HepG2 (cell line): ENCODE measurements at regions not wholly inside any gene's neighbourhood (a gene's known extent, or its start where the extent isn't known, plus 50 kb on each side); places are given as distances from the start of the nearest gene placed in this dataset.

Experiments
- ATAC-seq: fragments of 200-7000 bp; cut with Tn5 transposase; 3 replicates; pipeline ENCODE4 v1.9.1; 2020; ENCODE audit warnings: mild to moderate bottlenecking, moderate library complexity
- BruUV-seq: library from RNA; stranded (reverse); fragments of 400-500 nt; replicated peaks from 2 replicates; lab custom pipeline; 2021; lab: Mats Ljungman, UMichigan
- CTCF ChIA-PET: fragments of 300-600 bp; formaldehyde crosslinking; extraction: SDS; loops from one replicate; lab custom pipeline; 2021; ENCODE audit warnings: low total read pairs, inconsistent platforms, low intra/inter-chr PET ratio; lab: Yijun Ruan, JAX
- POLR2A ChIA-PET: fragments of 350-600 bp; sonication (Branson Sonifier 250); formaldehyde crosslinking; loops from one replicate; lab custom pipeline; 2020; ENCODE audit warnings: antibody characterized with exemption, inconsistent platforms; lab: Yijun Ruan, JAX
- DNase-seq: peaks from one replicate; pipeline ENCODE4 v3.0.0-alpha.2; 2015; ENCODE audit warnings: low spot score
- FAIRE-seq: peaks from 3 replicates; lab custom pipeline; 2011; peaks lifted over from hg19 to GRCh38; lab: Jason Lieb, UNC
- H2AFZ ChIP-seq: one replicate; pipeline ENCODE4 v1.6.1; 2011; ENCODE audit warnings: low read length, inconsistent platforms
- H3K27ac ChIP-seq: fragments of 300-600 bp; 3 replicates; pipeline ENCODE4 v1.8.0; 2011; ENCODE audit warnings: mixed run types, mild to moderate bottlenecking, mixed read lengths, low read length, inconsistent platforms; ENCODE audit not compliant: insufficient read depth; ENCODE audit errors: extremely low read length
- H3K27me3 ChIP-seq, 2 experiments: fragments of 200-600 bp in 1 of 2; 2 replicates in 1 of 2; 3 replicates in 1 of 2; pipeline versions ENCODE4 v1.6.0 to v1.8.0; 2011; ENCODE audit warnings: low read length in 2 of 2, mild to moderate bottlenecking in 2 of 2, moderate library complexity in 2 of 2, inconsistent platforms in 1 of 2; ENCODE audit not compliant: insufficient read depth in 2 of 2, control insufficient read depth in 1 of 2
- H3K36me3 ChIP-seq, 2 experiments: fragments of 200-600 bp in 1 of 2; replicated peaks in 1 of 2; 2 replicates in 1 of 2; 3 replicates in 1 of 2; pipeline versions ENCODE4 v1.5.1 to v1.8.0; 2011; ENCODE audit warnings: low read length in 2 of 2, inconsistent platforms in 1 of 2; ENCODE audit not compliant: insufficient read depth in 2 of 2, control insufficient read depth in 1 of 2
- H3K4me1 ChIP-seq: 2 replicates; pipeline ENCODE4 v1.5.1; 2012; ENCODE audit warnings: low read length, inconsistent platforms; ENCODE audit not compliant: insufficient read depth
- H3K4me2 ChIP-seq: 2 replicates; pipeline ENCODE4 v1.6.0; 2011; ENCODE audit warnings: low read depth, low read length, inconsistent platforms
- H3K4me3 ChIP-seq, 3 experiments: fragments of 200-600 bp in 1 of 3; sonication (generic), shearing (Covaris generic) in 1 of 3; replicated peaks in 1 of 3; 2 replicates each; pipeline ENCODE4 v1.5.1; 2011 to 2016; ENCODE audit warnings: low read length in 3 of 3, inconsistent platforms in 2 of 3, low read depth in 2 of 3, mild to moderate bottlenecking in 2 of 3, control low read depth in 1 of 3, mixed read lengths in 1 of 3; ENCODE audit not compliant: insufficient read depth in 1 of 3
- H3K79me2 ChIP-seq: one replicate; pipeline ENCODE4 v1.6.1; 2011; ENCODE audit warnings: low read length, inconsistent platforms; ENCODE audit not compliant: insufficient read depth
- H3K9ac ChIP-seq: 2 replicates; pipeline ENCODE4 v1.6.0; 2011; ENCODE audit warnings: mild to moderate bottlenecking, low read depth, low read length, inconsistent platforms; ENCODE audit not compliant: insufficient read depth
- H3K9me3 ChIP-seq: 2 replicates; pipeline ENCODE4 v1.5.1; 2012; ENCODE audit warnings: mild to moderate bottlenecking, low read length
- H4K20me1 ChIP-seq: 2 replicates; pipeline ENCODE4 v1.6.0; 2011; ENCODE audit warnings: inconsistent platforms, mild to moderate bottlenecking, low read length, moderate library complexity; ENCODE audit not compliant: insufficient read depth
- FOXA1 ChIP-seq, 2 experiments: fragments of 450-650 bp in 1 of 2; sonication (generic) in 1 of 2; formaldehyde crosslinking in 1 of 2; IDR thresholded peaks; 2 replicates each; pipeline versions ENCODE4 v1.4.0 to v1.6.1; 2016 to 2020; ENCODE audit warnings: missing genetic modification reagents in 1 of 2
- GFI1 ChIP-seq: sonication (generic); formaldehyde crosslinking; IDR thresholded peaks from 2 replicates; pipeline ENCODE4 v1.5.0; 2020; ENCODE audit warnings: missing genetic modification reagents, mild to moderate bottlenecking, borderline replicate concordance
- HNF4A ChIP-seq: sonication (generic); formaldehyde crosslinking; IDR thresholded peaks from 2 replicates; pipeline ENCODE4 v1.4.0; 2020; ENCODE audit warnings: missing genetic modification reagents
- HNRNPLL ChIP-seq: fragments of 200-400 bp; formaldehyde crosslinking; IDR thresholded peaks from 2 replicates; pipeline ENCODE4 v1.6.1; 2017; ENCODE audit warnings: mild to moderate bottlenecking, low read depth, low read length; ENCODE audit not compliant: poor library complexity, severe bottlenecking
- NFKB2 ChIP-seq: sonication (generic); formaldehyde crosslinking; IDR thresholded peaks from 2 replicates; pipeline ENCODE4 v1.4.0; 2020; ENCODE audit warnings: missing genetic modification reagents, borderline replicate concordance
- SALL1 ChIP-seq: sonication (generic); formaldehyde crosslinking; IDR thresholded peaks from 2 replicates; pipeline ENCODE4 v1.8.0; 2022; ENCODE audit warnings: mild to moderate bottlenecking, missing genetic modification reagents
- SRF ChIP-seq: IDR thresholded peaks from 2 replicates; pipeline ENCODE4 v1.6.1; 2011; ENCODE audit warnings: mild to moderate bottlenecking, low read depth, low read length, moderate library complexity
- ZNF251 ChIP-seq: sonication (generic); formaldehyde crosslinking; IDR thresholded peaks from 2 replicates; pipeline ENCODE4 v1.9.0; 2021; ENCODE audit warnings: mild to moderate bottlenecking, missing genetic modification reagents
- ZNF569 ChIP-seq: sonication (generic); formaldehyde crosslinking; IDR thresholded peaks from 2 replicates; pipeline ENCODE4 v1.5.0; 2020; ENCODE audit warnings: mild to moderate bottlenecking, missing genetic modification reagents, moderate library complexity, borderline replicate concordance
- ZNF724P ChIP-seq: sonication (generic); formaldehyde crosslinking; IDR thresholded peaks from 2 replicates; pipeline ENCODE4 v1.8.0; 2022; ENCODE audit warnings: missing genetic modification reagents, borderline replicate concordance
- WGBS: methylation state at CpG from one replicate; pipeline ENCODE4 v1.1.6; 2017; ENCODE audit warnings: low lambda C conversion rate; 5-methylcytosine and 5-hydroxymethylcytosine counted together
- in situ Hi-C: cut with HindIII; loops from 2 replicates; pipeline ENCODE4 v1.10.0; 2017; ENCODE audit warnings: low pct_unique_long_range_greater_than_20kb; ENCODE audit not compliant: extremely low pct_ligation_motif_present
- intact Hi-C: fragments of 100-400 bp; cut with micrococcal nuclease; formaldehyde crosslinking; loops from one replicate; pipeline ENCODE4 v1.10.0; 2022; ENCODE audit not compliant: unreplicated experiment
- TF ChIP-seq, protein P1 (sequence below): IDR thresholded peaks from 2 replicates; pipeline ENCODE4 v1.6.1; 2016; ENCODE audit warnings: low read depth, control low read depth

DNA sequence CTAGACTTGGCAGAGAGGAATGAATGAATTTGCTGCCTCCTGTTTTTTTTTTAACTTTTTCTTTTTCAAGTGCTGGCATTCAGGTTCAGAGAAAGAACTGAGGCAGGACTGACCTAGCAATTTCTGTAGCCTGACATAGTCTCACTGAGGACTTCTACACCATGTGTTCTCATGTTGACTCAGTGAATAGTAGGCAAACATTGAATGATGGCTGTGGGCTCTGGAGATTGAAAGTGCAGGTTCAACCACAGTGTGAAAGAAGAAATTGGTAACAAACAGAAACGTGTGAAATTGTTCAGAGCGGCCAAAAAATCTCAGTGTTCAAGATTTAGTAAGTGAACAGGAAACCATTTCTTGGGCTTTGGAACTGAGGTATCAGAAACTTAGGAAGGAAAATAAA, 322.4 kb upstream of the GHITM start:
- no peak for TF ChIP-seq HNF4A
- no peak for TF ChIP-seq FOXA1 (IDR thresholded peaks at IDR 0.05)
- 0 out of 2 replicates have a peak, but pooled peaks have one; percentile 39 for TF ChIP-seq FOXA1 (CRISPR knock-in tag; IDR thresholded peaks at IDR 0.05)
- no peak for TF ChIP-seq SALL1 (CRISPR knock-in tag)
- TF ChIP-seq ZNF251, result no peak
- TF ChIP-seq ZNF724P (CRISPR knock-in tag), result no peak
- TF ChIP-seq HNRNPLL, result no peak
- TF ChIP-seq, all 625 proteins: peak for 1
- no peak for FAIRE-seq
- in situ Hi-C loops, result no loop called here
- H3K9ac ChIP-seq, result no peak overlapping the region
- no peak overlapping the region for H2AFZ ChIP-seq
- H3K79me2 ChIP-seq, result no peaks in the 10 kb centered on the region
- H3K4me2 ChIP-seq, result no peak overlapping the region
- H3K27ac ChIP-seq, result no peak overlapping the region
- no peak overlapping the region for H3K4me3 ChIP-seq
- H3K4me1 ChIP-seq, result no peaks in the 10 kb centered on the region
- DNase-seq, result no peak
- H4K20me1 ChIP-seq, result no peaks in the 10 kb centered on the region
- BruUV-seq, result no TSS peak
- no peaks in the 10 kb centered on the region for H3K36me3 ChIP-seq
- no peaks in the 10 kb centered on the region for H3K27me3 ChIP-seq
- intact Hi-C loops, result no loop called here
- WGBS, result 1% methylated on average over 2 of the region's 2 CpGs
- peak; percentile 57; the same call in 1 of the 3 replicates for ATAC-seq
- no peaks in the 10 kb centered on the region for H3K9me3 ChIP-seq
- CTCF ChIA-PET, result no interaction called here
- POLR2A ChIA-PET, result no interaction called here

DNA sequence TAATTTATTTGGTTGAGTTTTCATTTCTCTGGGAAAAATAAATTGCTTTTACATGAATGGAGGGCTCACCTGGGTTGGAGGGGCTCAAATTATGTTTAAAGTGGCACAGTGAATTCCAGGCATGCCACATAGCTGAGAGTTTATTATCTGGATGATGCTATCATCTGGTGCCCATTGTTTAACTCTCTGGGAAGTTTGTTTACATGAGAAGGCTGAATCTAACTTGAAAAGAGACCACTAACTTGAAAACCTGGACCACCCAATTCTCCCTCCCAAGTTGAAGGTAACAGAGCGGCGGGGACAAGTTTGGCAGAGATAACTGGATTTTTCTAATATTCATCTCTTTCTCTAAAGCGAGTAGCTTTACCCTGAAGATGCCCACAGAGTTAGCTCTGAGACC, 321.5 kb upstream of the GHITM start:
- BruUV-seq, result no TSS peak
- Histone ChIP-seq H2AFZ (no peak overlapping the region), H3K4me3 (no peak overlapping the region), H3K27me3 (no peaks in the 10 kb centered on the region), H3K9me3 (no peaks in the 10 kb centered on the region), H3K36me3 (no peaks in the 10 kb centered on the region), H3K79me2 (no peaks in the 10 kb centered on the region), H4K20me1 (no peaks in the 10 kb centered on the region), H3K27ac (no peak overlapping the region), H3K9ac (no peak overlapping the region), H3K4me2 (no peak overlapping the region), H3K4me1 (no peaks in the 10 kb centered on the region)
- no peak for TF ChIP-seq ZNF569 (CRISPR knock-in tag)
- no peak for TF ChIP-seq SRF
- TF ChIP-seq NFKB2 (CRISPR knock-in tag), result no peak
- no peak for TF ChIP-seq GFI1 (CRISPR knock-in tag)
- TF ChIP-seq, protein P1, sequence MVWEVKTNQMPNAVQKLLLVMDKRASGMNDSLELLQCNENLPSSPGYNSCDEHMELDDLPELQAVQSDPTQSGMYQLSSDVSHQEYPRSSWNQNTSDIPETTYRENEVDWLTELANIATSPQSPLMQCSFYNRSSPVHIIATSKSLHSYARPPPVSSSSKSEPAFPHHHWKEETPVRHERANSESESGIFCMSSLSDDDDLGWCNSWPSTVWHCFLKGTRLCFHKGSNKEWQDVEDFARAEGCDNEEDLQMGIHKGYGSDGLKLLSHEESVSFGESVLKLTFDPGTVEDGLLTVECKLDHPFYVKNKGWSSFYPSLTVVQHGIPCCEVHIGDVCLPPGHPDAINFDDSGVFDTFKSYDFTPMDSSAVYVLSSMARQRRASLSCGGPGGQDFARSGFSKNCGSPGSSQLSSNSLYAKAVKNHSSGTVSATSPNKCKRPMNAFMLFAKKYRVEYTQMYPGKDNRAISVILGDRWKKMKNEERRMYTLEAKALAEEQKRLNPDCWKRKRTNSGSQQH (CRISPR knock-in tag), result no peak
- 43% methylated on average over 3 of the region's 3 CpGs for WGBS
- intact Hi-C loops (no loop called here), in situ Hi-C loops (no loop called here)
- no peak for FAIRE-seq
- ChIA-PET CTCF (no interaction called here), POLR2A (no interaction called here)
- ATAC-seq, result no peak
- no peak for DNase-seq
